Omental fat pad (tissue), 3 donors: ENCODE measurements at regions not wholly inside any gene's neighbourhood (a gene's known extent, or its start where the extent isn't known, plus 50 kb on each side); places are given as distances from the start of the nearest gene placed in this dataset.

ENCODE experiments used
- ATAC-seq: fragments of 150-250 bp; one replicate; pipeline ENCODE4 v1.9.1; 2016; ENCODE audit warnings: mild to moderate bottlenecking, moderate library complexity; ENCODE audit not compliant: low FRiP score
- DNase-seq: peaks from one replicate; pipeline ENCODE4 v3.0.0-alpha.2; 2019; ENCODE audit warnings: low spot score
- TF ChIP-seq, protein P1 (sequence below), 3 donors: fragments of 450-650 bp; IDR thresholded peaks; one replicate each; pipeline ENCODE4 v1.5.1; 2016 to 2017; ENCODE audit warnings: antibody characterized with exemption in 3 of 3, mild to moderate bottlenecking in 3 of 3, moderate library complexity in 2 of 3

DNA sequence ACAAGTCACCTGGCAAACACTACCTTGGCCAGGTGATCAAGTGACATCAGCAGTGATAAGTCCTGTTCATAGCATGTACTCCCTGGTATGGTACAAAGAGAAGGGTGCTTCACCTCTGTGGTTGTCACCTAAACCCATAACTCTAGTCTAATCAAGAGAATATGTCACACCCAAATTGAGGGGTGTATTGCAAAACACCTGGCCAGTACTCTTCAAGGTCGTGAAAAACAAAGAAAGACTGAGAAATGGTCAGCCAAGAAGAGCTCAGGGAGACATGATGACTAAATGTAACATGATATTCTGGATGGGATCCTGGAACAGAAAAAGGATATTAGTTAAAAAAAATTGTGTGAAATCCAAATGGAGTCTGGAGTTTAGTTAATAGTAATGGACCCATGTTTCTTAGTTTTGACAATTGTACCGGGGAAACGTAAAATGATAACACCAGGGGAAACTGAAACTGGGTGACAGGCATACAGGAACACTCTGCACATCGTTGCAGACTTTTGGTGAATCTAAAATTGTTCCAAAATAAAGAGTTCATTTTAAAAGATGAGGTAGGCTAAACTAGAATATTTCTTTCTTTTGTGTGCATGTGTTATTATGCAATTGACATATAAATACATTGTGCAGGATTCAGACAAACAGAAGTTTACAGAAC lies 262.0 kb downstream of the CDC5L start:
- DNase-seq (no peak), ATAC-seq (peak; percentile 70)
- TF ChIP-seq, protein P1, sequence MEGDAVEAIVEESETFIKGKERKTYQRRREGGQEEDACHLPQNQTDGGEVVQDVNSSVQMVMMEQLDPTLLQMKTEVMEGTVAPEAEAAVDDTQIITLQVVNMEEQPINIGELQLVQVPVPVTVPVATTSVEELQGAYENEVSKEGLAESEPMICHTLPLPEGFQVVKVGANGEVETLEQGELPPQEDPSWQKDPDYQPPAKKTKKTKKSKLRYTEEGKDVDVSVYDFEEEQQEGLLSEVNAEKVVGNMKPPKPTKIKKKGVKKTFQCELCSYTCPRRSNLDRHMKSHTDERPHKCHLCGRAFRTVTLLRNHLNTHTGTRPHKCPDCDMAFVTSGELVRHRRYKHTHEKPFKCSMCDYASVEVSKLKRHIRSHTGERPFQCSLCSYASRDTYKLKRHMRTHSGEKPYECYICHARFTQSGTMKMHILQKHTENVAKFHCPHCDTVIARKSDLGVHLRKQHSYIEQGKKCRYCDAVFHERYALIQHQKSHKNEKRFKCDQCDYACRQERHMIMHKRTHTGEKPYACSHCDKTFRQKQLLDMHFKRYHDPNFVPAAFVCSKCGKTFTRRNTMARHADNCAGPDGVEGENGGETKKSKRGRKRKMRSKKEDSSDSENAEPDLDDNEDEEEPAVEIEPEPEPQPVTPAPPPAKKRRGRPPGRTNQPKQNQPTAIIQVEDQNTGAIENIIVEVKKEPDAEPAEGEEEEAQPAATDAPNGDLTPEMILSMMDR (IDR thresholded peaks at IDR 0.05), result no peak

DNA sequence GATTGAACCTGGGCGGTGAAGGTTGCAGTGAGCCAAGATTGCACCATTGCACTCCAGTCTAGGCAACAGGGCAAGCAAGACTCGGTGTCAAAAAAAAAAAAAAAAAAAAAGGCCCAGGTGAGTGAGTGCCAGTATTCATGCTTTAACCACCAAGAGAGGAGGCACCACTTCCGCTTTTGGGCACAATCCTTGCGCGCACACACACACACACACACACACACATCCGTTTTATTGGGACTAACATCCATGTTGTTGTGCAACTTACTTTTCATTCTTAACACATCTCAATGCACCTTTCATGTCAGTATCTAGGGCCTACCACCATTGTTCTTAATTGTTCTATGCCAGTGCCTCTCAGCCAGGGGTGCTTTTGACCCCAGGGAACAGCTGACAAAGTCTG lies 263.0 kb downstream of the CDC5L start:
- no peak for ATAC-seq
- TF ChIP-seq, protein P1 (IDR thresholded peaks at IDR 0.05), result no peak
- no peak for DNase-seq

DNA sequence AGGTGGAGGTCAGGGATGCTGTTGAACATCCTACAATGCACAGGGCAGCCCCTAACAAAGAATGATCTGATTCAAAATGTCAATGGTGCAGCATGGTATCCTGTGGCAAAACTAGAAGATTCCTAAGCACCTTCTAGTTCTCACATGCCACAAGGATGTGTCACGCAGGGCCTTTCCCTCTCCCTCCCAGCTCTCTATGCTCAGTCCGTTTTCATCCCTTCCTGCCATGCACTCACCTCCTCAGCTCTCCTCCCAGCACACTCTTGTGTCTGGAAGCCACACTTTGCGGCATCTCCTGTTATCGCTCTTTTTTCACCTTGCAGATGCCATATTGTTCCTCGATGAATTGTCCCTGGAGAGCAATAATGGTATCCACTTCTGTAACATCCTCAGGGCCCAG lies 263.4 kb downstream of the CDC5L start:
- DNase-seq (no peak), ATAC-seq (no peak)
- TF ChIP-seq, protein P1 (IDR thresholded peaks at IDR 0.05), result no peak

DNA sequence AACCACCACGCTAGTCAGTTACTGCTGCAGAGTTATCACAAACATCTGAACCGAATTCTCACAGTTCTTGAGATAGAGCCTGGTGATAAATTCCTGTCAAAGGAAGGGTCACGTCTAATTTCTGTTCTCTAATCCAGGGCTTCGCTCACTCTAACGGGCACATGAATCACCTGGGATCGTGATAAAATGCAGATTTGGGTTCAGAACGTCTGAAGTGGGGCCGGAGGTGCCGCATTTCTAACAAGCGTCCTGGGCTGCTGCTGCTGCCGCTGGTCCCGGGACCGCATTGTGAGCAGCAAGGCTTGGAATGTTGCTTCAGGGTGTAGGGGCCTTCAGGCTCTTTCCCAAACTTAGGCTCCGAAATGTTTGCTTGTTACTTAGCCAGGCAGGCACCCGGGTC lies 264.1 kb downstream of the CDC5L start:
- ATAC-seq (no peak), DNase-seq (no peak)
- TF ChIP-seq, protein P1 (IDR thresholded peaks at IDR 0.05), result no peak

DNA sequence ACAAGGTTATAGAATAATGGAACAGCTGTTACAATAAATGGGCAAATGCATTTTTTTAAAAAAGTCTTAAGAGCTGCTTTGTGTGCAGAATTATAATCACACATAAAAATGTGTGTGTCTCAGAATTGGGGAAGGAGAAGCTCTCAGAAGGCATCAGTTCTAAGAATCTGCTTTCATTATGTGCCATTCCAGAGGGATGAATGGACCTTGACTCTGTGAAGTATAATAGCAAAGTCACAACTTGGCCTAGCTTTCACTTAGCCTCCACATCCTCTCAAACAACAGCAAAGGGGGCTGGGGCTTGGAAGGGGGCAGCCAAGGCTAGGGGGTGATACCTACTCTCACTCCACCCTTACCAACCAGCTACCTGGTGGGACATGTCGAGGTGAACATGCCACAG lies 265.0 kb downstream of the CDC5L start:
- ATAC-seq (no peak), DNase-seq (no peak)
- TF ChIP-seq, protein P1 (IDR thresholded peaks at IDR 0.05), result no peak

DNA sequence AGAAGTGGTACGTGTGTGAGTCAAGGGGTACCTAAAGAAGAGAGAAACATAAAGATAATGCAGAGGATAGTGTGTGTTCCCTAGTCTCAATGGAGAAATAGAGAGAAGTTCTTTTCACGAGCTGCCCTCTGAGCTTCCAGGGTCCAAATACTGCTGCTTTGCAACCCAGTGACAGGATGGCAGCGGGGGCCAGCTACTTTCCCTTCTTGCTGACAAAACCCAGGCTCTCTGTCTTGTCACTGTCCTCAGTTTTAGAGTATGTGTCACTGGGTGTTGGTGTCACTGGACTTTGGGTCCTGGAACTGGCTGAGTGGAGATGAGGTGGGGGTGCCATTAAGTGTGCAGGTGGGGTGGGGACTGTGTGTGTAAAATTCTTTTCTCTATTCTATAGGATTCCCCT lies 265.6 kb downstream of the CDC5L start:
- DNase-seq, result no peak

DNA sequence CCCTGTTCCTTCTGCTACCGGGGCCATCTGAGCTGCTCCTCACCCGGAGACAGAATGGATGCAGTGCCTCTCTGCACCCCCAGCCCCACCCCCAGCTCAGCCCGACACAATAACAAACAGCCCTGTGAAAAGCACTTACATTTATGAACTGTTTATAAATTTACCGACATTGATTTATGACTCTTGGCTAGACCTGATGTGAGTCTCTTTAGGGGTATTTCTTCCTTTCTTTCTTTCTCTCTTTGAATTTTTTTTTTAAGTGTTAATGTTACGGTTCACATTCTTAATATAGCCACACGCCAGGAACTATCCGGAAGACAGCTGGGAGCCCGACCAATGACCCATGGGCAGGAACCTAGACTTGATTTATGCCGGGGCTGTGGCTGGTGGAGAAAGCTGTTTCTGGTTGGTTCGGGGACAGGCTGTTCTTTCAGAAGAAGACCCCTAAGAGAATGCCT lies 266.3 kb downstream of the CDC5L start:
- DNase-seq, result no peak
- no peak for ATAC-seq
- TF ChIP-seq, protein P1 (IDR thresholded peaks at IDR 0.05), result no peak

More for the DNA sequence above, 265.6 kb downstream of the CDC5L start:
- ATAC-seq, result no peak
- TF ChIP-seq, protein P1 (IDR thresholded peaks at IDR 0.05), result no peak
